Spleen (tissue), 11 donors: ENCODE measurements at regions not wholly inside any gene's neighbourhood (a gene's known extent, or its start where the extent isn't known, plus 50 kb on each side); places are given as distances from the start of the nearest gene placed in this dataset.

ENCODE experiments used
- DNase-seq: peaks from one replicate; pipeline ENCODE4 v3.0.0-alpha.2; 2020
- H3K27ac ChIP-seq, 8 donors: fragments of 200-600 bp; sonication (generic) in 7 of 8; 1 replicate in 4 of 8; 2 replicates in 4 of 8; pipeline versions ENCODE4 v1.5.0 to v1.8.0; 2016 to 2021; ENCODE audit warnings: inconsistent platforms in 4 of 8, mild to moderate bottlenecking in 4 of 8, moderate library complexity in 1 of 8
- H3K27me3 ChIP-seq, 7 donors: fragments of 200-600 bp; sonication (generic) in 6 of 7; replicated peaks in 1 of 7; 1 replicate in 4 of 7; 2 replicates in 3 of 7; pipeline versions ENCODE4 v1.5.0 to v1.8.0; 2016 to 2021; ENCODE audit warnings: inconsistent platforms in 3 of 7, mild to moderate bottlenecking in 1 of 7
- H3K36me3 ChIP-seq, 6 donors: fragments of 200-600 bp; sonication (generic) in 5 of 6; 1 replicate in 4 of 6; 2 replicates in 2 of 6; pipeline versions ENCODE4 v1.5.0 to v1.8.0; 2016 to 2021; ENCODE audit warnings: inconsistent platforms in 2 of 6
- H3K4me1 ChIP-seq, 6 donors: fragments of 200-600 bp; sonication (generic) in 5 of 6; 1 replicate in 3 of 6; 2 replicates in 3 of 6; pipeline versions ENCODE4 v1.5.0 to v1.8.0; 2016 to 2021; ENCODE audit warnings: inconsistent platforms in 3 of 6
- H3K4me3 ChIP-seq, 8 donors: fragments of 200-600 bp; sonication (generic) in 7 of 8; 1 replicate in 4 of 8; 2 replicates in 4 of 8; pipeline versions ENCODE4 v1.5.0 to v1.8.0; 2016 to 2021; ENCODE audit warnings: inconsistent platforms in 4 of 8, mild to moderate bottlenecking in 4 of 8, moderate library complexity in 2 of 8
- H3K9me3 ChIP-seq, 8 donors: fragments of 200-600 bp; sonication (generic) in 7 of 8; 1 replicate in 4 of 8; 2 replicates in 4 of 8; pipeline versions ENCODE4 v1.5.0 to v1.8.0; 2016 to 2021; ENCODE audit warnings: inconsistent platforms in 4 of 8
- CTCF ChIP-seq, 11 experiments: fragments of 200-600 bp in 7 of 11; fragments of 450-650 bp in 4 of 11; sonication (generic) in 4 of 11; IDR thresholded peaks in 8 of 11; conservative IDR thresholded peaks in 3 of 11; 1 replicate in 7 of 11; 2 replicates in 4 of 11; pipeline versions ENCODE4 v1.4.0 to v1.8.0; 2016 to 2021; ENCODE audit warnings: antibody characterized with exemption in 11 of 11, inconsistent platforms in 4 of 11, mild to moderate bottlenecking in 1 of 11
- POLR2A ChIP-seq, 3 donors: fragments of 450-650 bp; IDR thresholded peaks; one replicate each; pipeline ENCODE4 v1.5.1; 2017; ENCODE audit warnings: antibody characterized with exemption in 3 of 3, mild to moderate bottlenecking in 1 of 3
- POLR2AphosphoS5 ChIP-seq, 3 donors: sonication (generic); formaldehyde crosslinking; IDR thresholded peaks; one replicate each; pipeline ENCODE4 v1.5.1; 2017; ENCODE audit warnings: antibody characterized with exemption in 3 of 3
- WGBS, 5 donors: extraction: QIAGEN DNeasy Blood & Tissue Kit in 3 of 5; methylation state at CpG; one replicate each; pipeline versions ENCODE4 v1.1.5 to v1.1.7; 2013 to 2018; 5-methylcytosine and 5-hydroxymethylcytosine counted together
- intact Hi-C: fragments of 100-400 bp; cut with DNase I; formaldehyde crosslinking; loops from one replicate; pipeline ENCODE4 v1.15.0; 2023; ENCODE audit warnings: low total_unique reads
- donor health status: healthy with polysubstance abuse.
- donor health status: DM: no; HTN: no; CAD: no; lungs with moderate emphysema.
- donor health status: DM: no; HTN: no; CAD: no.
- donor health status: Bipolar disorder and iron deficiency.
- donor health status: healthy.
- donor health status: DM: no; HTN: no; CAD: no.
- donor health status: DM: yes; HTN: yes; CAD: no.

- no peak overlapping the region for H3K27ac ChIP-seq
- TF ChIP-seq POLR2AphosphoS5 (IDR thresholded peaks at IDR 0.05) (no peak), POLR2A (IDR thresholded peaks at IDR 0.05) (no peak), CTCF (IDR thresholded peaks at IDR 0.05 in 8 of 11, conservative IDR thresholded peaks at IDR 0.05 in 3 of 11) (no peak)
- WGBS, 5 donors = 76 to 92% (median 89%) methylated on average over 2 of the region's 2 CpGs
- peaks cover 3 to 34% (median 24%) of the 10 kb centered on the region in 8 donors for H3K9me3 ChIP-seq
- H3K4me3 ChIP-seq = no peak overlapping the region
- H3K27me3 ChIP-seq = no peaks in the 10 kb centered on the region
- no peaks in the 10 kb centered on the region for H3K36me3 ChIP-seq
- H3K4me1 ChIP-seq = no peaks in the 10 kb centered on the region
- no peak for DNase-seq
- intact Hi-C loops = no loop called here
Measured at GRCh38 chr4:159463235-159463634, 360.4 kb downstream of the RAPGEF2 start.

- intact Hi-C loops = no loop called here
Measured at GRCh38 chr4:159464302-159464701, 361.4 kb downstream of the RAPGEF2 start.

GRCh38 chr4:159476886-159477285, 374.0 kb downstream of the RAPGEF2 start:
- H3K36me3 ChIP-seq = no peaks in the 10 kb centered on the region

More at GRCh38 chr4:159464302-159464701, 361.4 kb downstream of the RAPGEF2 start:
- Histone ChIP-seq H3K27me3 (no peaks in the 10 kb centered on the region), H3K4me3 (no peak overlapping the region), H3K9me3 (peaks cover 3 to 34% (median 24%) of the 10 kb centered on the region in 8 donors), H3K36me3 (no peaks in the 10 kb centered on the region), H3K4me1 (no peaks in the 10 kb centered on the region), H3K27ac (no peak overlapping the region)
- DNase-seq = no peak
- no peak for TF ChIP-seq POLR2A (IDR thresholded peaks at IDR 0.05)
- TF ChIP-seq CTCF (IDR thresholded peaks at IDR 0.05 in 8 of 11, conservative IDR thresholded peaks at IDR 0.05 in 3 of 11) = no peak
- no peak for TF ChIP-seq POLR2AphosphoS5 (IDR thresholded peaks at IDR 0.05)

GRCh38 chr4:159480826-159481225, 377.9 kb downstream of the RAPGEF2 start:
- WGBS, 5 donors = 0 to 77% (median 27%) methylated on average over 1 of the region's 1 CpG
- intact Hi-C loops = no loop called here

More at GRCh38 chr4:159476886-159477285, 374.0 kb downstream of the RAPGEF2 start:
- Histone ChIP-seq H3K27me3 (no peaks in the 10 kb centered on the region), H3K9me3 (no peaks in the 10 kb centered on the region), H3K4me1 (no peaks in the 10 kb centered on the region), H3K27ac (no peak overlapping the region), H3K4me3 (no peak overlapping the region)
- TF ChIP-seq CTCF (IDR thresholded peaks at IDR 0.05 in 8 of 11, conservative IDR thresholded peaks at IDR 0.05 in 3 of 11) (no peak), POLR2AphosphoS5 (IDR thresholded peaks at IDR 0.05) (no peak), POLR2A (IDR thresholded peaks at IDR 0.05) (no peak)
- WGBS, 5 donors = 72 to 96% (median 89%) methylated on average over 1 of the region's 1 CpG
- intact Hi-C loops = no loop called here
- no peak for DNase-seq

More at GRCh38 chr4:159480826-159481225, 377.9 kb downstream of the RAPGEF2 start:
- Histone ChIP-seq H3K4me1 (no peaks in the 10 kb centered on the region), H3K36me3 (no peaks in the 10 kb centered on the region), H3K9me3 (no peaks in the 10 kb centered on the region), H3K27ac (no peak overlapping the region), H3K4me3 (no peak overlapping the region), H3K27me3 (no peaks in the 10 kb centered on the region)
- DNase-seq = no peak
- TF ChIP-seq CTCF (IDR thresholded peaks at IDR 0.05 in 8 of 11, conservative IDR thresholded peaks at IDR 0.05 in 3 of 11) (no peak), POLR2AphosphoS5 (IDR thresholded peaks at IDR 0.05) (no peak), POLR2A (IDR thresholded peaks at IDR 0.05) (no peak)
